ENCODE measurements at regions not wholly inside any gene's neighbourhood (a gene's known extent, or its start where the extent isn't known, plus 50 kb on each side); places are given as distances from the start of the nearest gene placed in this dataset.

GRCh38 chr16:50469744-50470321 is 78.4 kb upstream of the NKD1 start:
- H3K27ac Mint-ChIP-seq (ENCODE audit: unreplicated experiment) = no peak overlapping the region
- peak overlapping the region; percentile 23 for H3K4me3 Mint-ChIP-seq (ENCODE audit: unreplicated experiment)
- H3K27me3 Mint-ChIP-seq (ENCODE audit: unreplicated experiment) = peaks cover 13% of the 10 kb centered on the region
- H3K36me3 Mint-ChIP-seq (ENCODE audit: unreplicated experiment) = no peaks in the 10 kb centered on the region
- peaks cover 5% of the 10 kb centered on the region for H3K9me3 Mint-ChIP-seq (ENCODE audit: unreplicated experiment)
- H3K4me1 Mint-ChIP-seq (ENCODE audit: low read depth, unreplicated experiment) = peaks cover 9% of the 10 kb centered on the region
- TF ChIP-seq, protein P1, sequence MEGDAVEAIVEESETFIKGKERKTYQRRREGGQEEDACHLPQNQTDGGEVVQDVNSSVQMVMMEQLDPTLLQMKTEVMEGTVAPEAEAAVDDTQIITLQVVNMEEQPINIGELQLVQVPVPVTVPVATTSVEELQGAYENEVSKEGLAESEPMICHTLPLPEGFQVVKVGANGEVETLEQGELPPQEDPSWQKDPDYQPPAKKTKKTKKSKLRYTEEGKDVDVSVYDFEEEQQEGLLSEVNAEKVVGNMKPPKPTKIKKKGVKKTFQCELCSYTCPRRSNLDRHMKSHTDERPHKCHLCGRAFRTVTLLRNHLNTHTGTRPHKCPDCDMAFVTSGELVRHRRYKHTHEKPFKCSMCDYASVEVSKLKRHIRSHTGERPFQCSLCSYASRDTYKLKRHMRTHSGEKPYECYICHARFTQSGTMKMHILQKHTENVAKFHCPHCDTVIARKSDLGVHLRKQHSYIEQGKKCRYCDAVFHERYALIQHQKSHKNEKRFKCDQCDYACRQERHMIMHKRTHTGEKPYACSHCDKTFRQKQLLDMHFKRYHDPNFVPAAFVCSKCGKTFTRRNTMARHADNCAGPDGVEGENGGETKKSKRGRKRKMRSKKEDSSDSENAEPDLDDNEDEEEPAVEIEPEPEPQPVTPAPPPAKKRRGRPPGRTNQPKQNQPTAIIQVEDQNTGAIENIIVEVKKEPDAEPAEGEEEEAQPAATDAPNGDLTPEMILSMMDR (IDR thresholded peaks at IDR 0.05; ENCODE audit: partially characterized antibody, unreplicated experiment) = no peak
- DNase-seq = peak; percentile 41

DNA sequence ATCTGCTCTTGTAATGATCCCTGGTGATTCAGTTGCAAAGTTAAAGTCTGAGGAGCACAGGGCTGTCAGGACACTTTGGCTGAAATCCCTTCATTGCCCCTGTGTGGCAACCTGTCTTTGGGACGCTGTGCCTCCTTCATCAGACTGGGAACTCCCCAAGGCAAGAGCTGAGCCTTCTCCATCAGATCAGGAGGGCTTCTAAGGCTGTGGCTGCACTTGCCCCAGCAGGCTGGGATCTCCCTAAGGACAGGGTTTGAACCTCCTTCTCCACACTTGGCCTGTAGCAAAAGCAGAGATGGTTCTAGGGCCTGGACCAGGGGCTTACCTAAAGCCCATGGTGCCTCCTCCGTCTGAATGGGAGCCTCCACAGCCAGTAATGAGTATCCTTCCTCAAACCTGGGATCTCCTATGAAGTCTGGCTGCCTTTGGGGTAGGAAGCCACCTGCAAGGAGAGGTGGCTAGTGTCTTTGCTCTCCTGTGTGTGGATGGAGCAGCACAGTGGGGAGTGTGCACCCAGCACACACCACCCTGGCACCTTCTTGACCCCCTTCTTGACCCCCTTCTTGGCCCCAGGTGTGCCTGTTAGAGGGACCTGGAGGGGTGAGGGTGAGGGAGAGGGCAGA is 79.0 kb upstream of the NKD1 start:
- peaks cover 6% of the 10 kb centered on the region for H3K9me3 Mint-ChIP-seq (ENCODE audit: unreplicated experiment)
- no peaks in the 10 kb centered on the region for H3K36me3 Mint-ChIP-seq (ENCODE audit: unreplicated experiment)
- peaks cover 13% of the 10 kb centered on the region for H3K27me3 Mint-ChIP-seq (ENCODE audit: unreplicated experiment)
- TF ChIP-seq, protein P1 (IDR thresholded peaks at IDR 0.05; ENCODE audit: partially characterized antibody, unreplicated experiment) = no peak
- H3K4me1 Mint-ChIP-seq (ENCODE audit: low read depth, unreplicated experiment) = peaks cover 10% of the 10 kb centered on the region
- peak overlapping the region; percentile 78 for H3K4me3 Mint-ChIP-seq (ENCODE audit: unreplicated experiment)
- no peak for DNase-seq
- H3K27ac Mint-ChIP-seq (ENCODE audit: unreplicated experiment) = peak overlapping the region; percentile 84

DNA sequence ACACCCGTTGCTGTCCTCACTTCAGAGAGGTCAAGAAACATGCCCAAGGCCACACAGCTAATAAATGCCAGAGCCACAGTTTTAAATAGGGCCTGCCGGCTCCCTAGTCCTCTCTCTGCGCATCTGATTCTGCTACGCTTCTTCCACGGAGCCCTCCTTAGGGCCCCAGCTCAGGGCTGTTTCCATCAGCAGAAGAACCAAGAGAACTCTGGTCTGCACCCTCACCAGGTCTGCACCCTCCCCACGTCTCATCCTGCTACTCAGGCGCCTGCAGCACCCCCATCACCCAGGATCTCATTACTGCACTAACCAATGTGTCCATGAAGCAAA is 79.5 kb upstream of the NKD1 start:
- Mint-ChIP-seq H3K9me3 (ENCODE audit: unreplicated experiment) (peaks cover 11% of the 10 kb centered on the region), H3K27ac (ENCODE audit: unreplicated experiment) (peak overlapping the region; percentile 84), H3K4me1 (ENCODE audit: low read depth, unreplicated experiment) (peaks cover 12% of the 10 kb centered on the region), H3K27me3 (ENCODE audit: unreplicated experiment) (peaks cover 13% of the 10 kb centered on the region), H3K4me3 (ENCODE audit: unreplicated experiment) (peak overlapping the region; percentile 78), H3K36me3 (ENCODE audit: unreplicated experiment) (no peaks in the 10 kb centered on the region)
- no peak for DNase-seq
- TF ChIP-seq, protein P1 (IDR thresholded peaks at IDR 0.05; ENCODE audit: partially characterized antibody, unreplicated experiment) = no peak

DNA sequence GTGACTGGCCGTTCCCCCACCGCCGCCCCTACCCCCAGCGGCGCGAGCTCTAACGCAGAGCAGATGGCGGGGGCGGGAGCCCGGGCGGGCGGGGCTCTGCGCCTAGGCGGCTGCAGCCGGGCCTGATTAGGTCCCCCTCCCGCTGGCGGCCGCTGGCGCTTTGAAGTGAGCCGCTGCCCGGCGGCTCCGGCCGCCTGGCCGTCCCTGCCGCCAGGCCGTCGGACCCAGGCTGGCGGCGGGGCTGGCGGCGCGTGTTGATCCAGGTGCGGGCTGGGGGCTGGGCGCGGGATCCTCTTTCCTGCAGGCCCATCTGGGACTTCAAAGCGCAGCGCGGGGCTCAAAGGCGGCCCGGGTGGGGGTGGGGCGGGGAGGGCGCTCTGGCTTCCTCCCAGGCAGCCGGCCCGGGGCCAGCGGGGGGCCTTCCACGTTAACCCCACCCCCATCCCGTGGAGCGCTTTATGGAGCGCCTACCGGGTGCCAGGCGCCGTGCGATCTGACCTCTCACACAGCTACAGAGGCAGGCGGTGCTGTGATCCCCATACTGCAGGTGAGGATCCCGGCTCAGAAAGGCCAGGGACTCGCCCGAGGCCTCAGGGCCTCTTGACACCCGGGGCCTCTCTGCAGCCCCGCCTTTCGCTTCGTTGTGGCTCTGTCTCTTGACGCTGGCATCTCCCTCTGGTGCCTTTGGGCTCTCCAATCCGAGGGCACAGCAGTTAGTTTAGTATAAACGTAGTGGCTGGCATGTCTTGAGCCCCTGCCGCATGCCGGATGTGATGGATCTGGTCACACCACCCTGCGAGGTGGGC is 80.0 kb upstream of the NKD1 start:
- TF ChIP-seq, protein P1 (IDR thresholded peaks at IDR 0.05; ENCODE audit: partially characterized antibody, unreplicated experiment) = no peak
- Mint-ChIP-seq H3K9me3 (ENCODE audit: unreplicated experiment) (peaks cover 12% of the 10 kb centered on the region), H3K4me1 (ENCODE audit: low read depth, unreplicated experiment) (peaks cover 15% of the 10 kb centered on the region), H3K27me3 (ENCODE audit: unreplicated experiment) (peaks cover 13% of the 10 kb centered on the region), H3K27ac (ENCODE audit: unreplicated experiment) (peak overlapping the region; percentile 84), H3K4me3 (ENCODE audit: unreplicated experiment) (peak overlapping the region; percentile 78), H3K36me3 (ENCODE audit: unreplicated experiment) (no peaks in the 10 kb centered on the region)
- DNase-seq = peak; percentile 71

DNA sequence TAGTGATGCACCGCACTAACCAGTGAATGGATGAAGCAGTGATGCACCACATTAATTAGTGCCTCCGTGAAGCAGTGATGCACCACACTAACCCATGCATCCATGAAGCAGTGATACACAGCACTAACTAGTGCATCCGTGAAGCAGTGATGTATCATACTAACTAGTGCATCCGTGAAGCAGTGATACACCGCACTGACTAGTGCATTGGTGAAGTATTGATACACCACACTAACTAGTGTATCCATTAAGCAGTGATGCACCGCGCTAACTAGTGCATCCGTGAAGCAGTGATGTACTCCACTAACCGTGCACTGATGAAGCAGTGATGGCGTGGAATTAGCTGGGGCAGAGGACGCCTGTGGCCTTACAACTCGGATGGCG is 80.6 kb upstream of the NKD1 start:
- peaks cover 18% of the 10 kb centered on the region for H3K4me1 Mint-ChIP-seq (ENCODE audit: low read depth, unreplicated experiment)

More for the DNA sequence above, 80.6 kb upstream of the NKD1 start:
- H3K27ac Mint-ChIP-seq (ENCODE audit: unreplicated experiment) = no peak overlapping the region
- no peak for DNase-seq
- TF ChIP-seq, protein P1 (IDR thresholded peaks at IDR 0.05; ENCODE audit: partially characterized antibody, unreplicated experiment) = no peak
- peaks cover 12% of the 10 kb centered on the region for H3K9me3 Mint-ChIP-seq (ENCODE audit: unreplicated experiment)
- H3K36me3 Mint-ChIP-seq (ENCODE audit: unreplicated experiment) = no peaks in the 10 kb centered on the region
- peaks cover 11% of the 10 kb centered on the region for H3K27me3 Mint-ChIP-seq (ENCODE audit: unreplicated experiment)
- peak overlapping the region; percentile 30 for H3K4me3 Mint-ChIP-seq (ENCODE audit: unreplicated experiment)

All from glutamatergic neuron (in vitro differentiated cells).